Inflammatory macrophage (primary cell): ENCODE measurements at regions not wholly inside any gene's neighbourhood (a gene's known extent, or its start where the extent isn't known, plus 50 kb on each side); places are given as distances from the start of the nearest gene placed in this dataset.
A peak's percentile ranks its signal among the peaks of the same experiment; 100 is the strongest.

Experiments
- DNase-seq, 2 donors: peaks; one replicate each; pipeline ENCODE4 v3.0.0-alpha.2; 2020 to 2022

- peak; percentile 5 to 22 for DNase-seq
Measured at GRCh38 chr21:29443411-29444010, 144.8 kb downstream of the BACH1 start.

GRCh38 chr21:29448766-29449165 is 150.0 kb downstream of the BACH1 start:
- no peak for DNase-seq

- DNase-seq, result peak; percentile 25 to 33
Measured at GRCh38 chr21:29449306-29449950, 150.7 kb downstream of the BACH1 start.

- DNase-seq, result no peak
Measured at GRCh38 chr21:29450058-29450457, 151.3 kb downstream of the BACH1 start.

- DNase-seq, result no peak
Measured at GRCh38 chr21:29453511-29453910, 154.8 kb downstream of the BACH1 start.

- DNase-seq, result no peak
Measured at GRCh38 chr21:29454179-29454578, 155.5 kb downstream of the BACH1 start.

GRCh38 chr21:29462479-29462878 is 163.8 kb downstream of the BACH1 start:
- no peak for DNase-seq

- DNase-seq, result no peak
Measured at GRCh38 chr21:29465546-29465945, 166.8 kb downstream of the BACH1 start.

- no peak for DNase-seq
Measured at GRCh38 chr21:29466532-29466931, 167.8 kb downstream of the BACH1 start.

GRCh38 chr21:29470397-29470796 is 171.7 kb downstream of the BACH1 start:
- no peak for DNase-seq

GRCh38 chr21:29473808-29474207 is 175.1 kb downstream of the BACH1 start:
- no peak for DNase-seq

GRCh38 chr21:29475329-29475728 is 176.6 kb downstream of the BACH1 start:
- DNase-seq, result no peak

GRCh38 chr21:29477347-29477746 is 178.6 kb downstream of the BACH1 start:
- no peak for DNase-seq

- no peak for DNase-seq
Measured at GRCh38 chr21:29477941-29478340, 179.2 kb downstream of the BACH1 start.

- no peak for DNase-seq
Measured at GRCh38 chr21:29481081-29481480, 182.4 kb downstream of the BACH1 start.

GRCh38 chr21:29481641-29482040 is 182.9 kb downstream of the BACH1 start:
- DNase-seq, result no peak

- DNase-seq, result no peak
Measured at GRCh38 chr21:29486306-29486807, 187.6 kb downstream of the BACH1 start.
